ENCODE measurements at regions not wholly inside any gene's neighbourhood (a gene's known extent, or its start where the extent isn't known, plus 50 kb on each side); places are given as distances from the start of the nearest gene placed in this dataset.

DNA sequence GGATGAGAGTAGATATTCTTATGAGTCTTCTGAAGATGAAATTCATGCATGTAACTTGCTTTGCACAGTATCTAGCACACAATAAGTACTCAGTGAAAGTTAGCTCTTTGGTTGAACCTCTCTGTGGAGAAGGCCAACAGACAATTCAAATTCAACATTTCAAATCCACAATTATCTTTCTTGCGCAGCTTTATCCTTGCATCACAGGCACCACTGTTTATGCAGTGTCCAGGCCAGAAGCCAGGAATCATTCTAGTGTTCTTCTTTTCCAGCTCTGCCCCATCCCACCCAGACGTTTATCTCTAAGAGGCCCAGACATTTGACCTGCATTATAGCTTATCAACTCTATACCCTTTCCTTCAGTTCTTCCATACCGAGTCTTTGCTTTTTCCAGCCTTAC lies 254.7 kb upstream of the OBI1 start:
- no peaks in the 10 kb centered on the region for H4K20me1 ChIP-seq (ENCODE audit: insufficient read depth, low read length)
- H2AFZ ChIP-seq (ENCODE audit: low read length) = no peak overlapping the region
- H3K27ac ChIP-seq (ENCODE audit: low read depth, low read length, poor library complexity, severe bottlenecking) = no peak overlapping the region
- no peaks in the 10 kb centered on the region for H3K9me3 ChIP-seq (ENCODE audit: low read length)
- H3K4me2 ChIP-seq (ENCODE audit: low read length) = no peak overlapping the region
- TF ChIP-seq EZH2 (IDR thresholded peaks at IDR 0.05; ENCODE audit: borderline replicate concordance, low read length) = no peak
- TF ChIP-seq, protein P1, sequence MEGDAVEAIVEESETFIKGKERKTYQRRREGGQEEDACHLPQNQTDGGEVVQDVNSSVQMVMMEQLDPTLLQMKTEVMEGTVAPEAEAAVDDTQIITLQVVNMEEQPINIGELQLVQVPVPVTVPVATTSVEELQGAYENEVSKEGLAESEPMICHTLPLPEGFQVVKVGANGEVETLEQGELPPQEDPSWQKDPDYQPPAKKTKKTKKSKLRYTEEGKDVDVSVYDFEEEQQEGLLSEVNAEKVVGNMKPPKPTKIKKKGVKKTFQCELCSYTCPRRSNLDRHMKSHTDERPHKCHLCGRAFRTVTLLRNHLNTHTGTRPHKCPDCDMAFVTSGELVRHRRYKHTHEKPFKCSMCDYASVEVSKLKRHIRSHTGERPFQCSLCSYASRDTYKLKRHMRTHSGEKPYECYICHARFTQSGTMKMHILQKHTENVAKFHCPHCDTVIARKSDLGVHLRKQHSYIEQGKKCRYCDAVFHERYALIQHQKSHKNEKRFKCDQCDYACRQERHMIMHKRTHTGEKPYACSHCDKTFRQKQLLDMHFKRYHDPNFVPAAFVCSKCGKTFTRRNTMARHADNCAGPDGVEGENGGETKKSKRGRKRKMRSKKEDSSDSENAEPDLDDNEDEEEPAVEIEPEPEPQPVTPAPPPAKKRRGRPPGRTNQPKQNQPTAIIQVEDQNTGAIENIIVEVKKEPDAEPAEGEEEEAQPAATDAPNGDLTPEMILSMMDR (IDR thresholded peaks at IDR 0.05; ENCODE audit: low read length) = no peak
- H3K4me3 ChIP-seq (ENCODE audit: low read depth, low read length, poor library complexity, severe bottlenecking) = no peak overlapping the region
- H3K9me2 ChIP-seq (ENCODE audit: low read depth, low read length) = no peaks in the 10 kb centered on the region
- H3F3A ChIP-seq (ENCODE audit: insufficient read depth, low read length) = no peaks in the 10 kb centered on the region
- no peaks in the 10 kb centered on the region for H3K79me2 ChIP-seq (ENCODE audit: insufficient read depth, low read length)
- H3K4me1 ChIP-seq (ENCODE audit: insufficient read depth, low read length, severe bottlenecking) = no peaks in the 10 kb centered on the region
- H3K27me3 ChIP-seq (ENCODE audit: insufficient read depth, low read length) = no peaks in the 10 kb centered on the region
- H3K9ac ChIP-seq (ENCODE audit: low read length) = no peak overlapping the region
- no peaks in the 10 kb centered on the region for H3K36me3 ChIP-seq (ENCODE audit: insufficient read depth, low read length)

DNA sequence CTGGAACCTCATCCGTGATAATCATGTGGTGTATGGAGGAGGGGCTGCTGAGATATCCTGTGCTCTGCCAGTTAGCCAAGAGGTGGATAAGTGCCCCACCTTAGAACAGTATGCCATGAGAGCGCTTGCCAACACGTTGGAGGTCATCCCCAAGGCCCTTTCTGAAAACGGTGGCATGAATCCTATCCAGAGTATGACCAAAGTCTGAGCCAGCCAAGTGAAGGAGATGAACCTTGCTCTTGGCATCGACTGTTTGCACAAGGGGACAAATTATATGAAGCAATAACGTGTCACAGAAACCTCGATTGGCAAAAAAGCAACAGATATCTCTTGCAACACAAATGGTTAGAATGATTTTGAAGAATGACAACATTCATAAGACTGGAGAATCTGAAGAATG lies 251.2 kb upstream of the OBI1 start:
- Histone ChIP-seq H3F3A (ENCODE audit: insufficient read depth, low read length) (no peaks in the 10 kb centered on the region), H3K4me3 (ENCODE audit: low read depth, low read length, poor library complexity, severe bottlenecking) (no peak overlapping the region), H3K9me2 (ENCODE audit: low read depth, low read length) (no peaks in the 10 kb centered on the region), H3K4me1 (ENCODE audit: insufficient read depth, low read length, severe bottlenecking) (no peaks in the 10 kb centered on the region), H3K36me3 (ENCODE audit: insufficient read depth, low read length) (no peaks in the 10 kb centered on the region), H3K27me3 (ENCODE audit: insufficient read depth, low read length) (no peaks in the 10 kb centered on the region), H2AFZ (ENCODE audit: low read length) (no peak overlapping the region), H3K79me2 (ENCODE audit: insufficient read depth, low read length) (no peaks in the 10 kb centered on the region), H3K9me3 (ENCODE audit: low read length) (no peaks in the 10 kb centered on the region), H3K27ac (ENCODE audit: low read depth, low read length, poor library complexity, severe bottlenecking) (no peak overlapping the region), H3K9ac (ENCODE audit: low read length) (no peak overlapping the region), H4K20me1 (ENCODE audit: insufficient read depth, low read length) (no peaks in the 10 kb centered on the region), H3K4me2 (ENCODE audit: low read length) (no peak overlapping the region)
- TF ChIP-seq EZH2 (IDR thresholded peaks at IDR 0.05; ENCODE audit: borderline replicate concordance, low read length) = no peak
- TF ChIP-seq, protein P1 (IDR thresholded peaks at IDR 0.05; ENCODE audit: low read length) = no peak

DNA sequence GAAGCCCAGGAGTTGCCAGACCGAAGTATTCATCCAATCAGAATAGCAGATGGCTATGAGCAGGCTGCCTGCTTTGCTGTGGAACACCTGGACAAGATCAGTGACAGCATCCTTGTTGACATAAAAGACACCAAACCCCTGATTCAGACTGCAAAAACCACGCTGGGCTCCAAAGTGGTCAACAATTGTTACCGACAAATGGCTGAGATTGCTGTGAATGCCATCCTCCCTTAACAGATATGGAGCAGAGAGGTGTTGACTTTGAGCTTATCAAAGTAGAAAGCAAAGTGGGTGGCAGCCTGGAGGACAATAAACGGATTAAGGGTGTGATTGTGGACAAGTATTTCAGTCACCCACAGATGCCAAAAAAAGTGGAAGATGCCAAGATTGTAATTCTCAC lies 250.3 kb upstream of the OBI1 start:
- H3K9ac ChIP-seq (ENCODE audit: low read length) = no peak overlapping the region

More for the DNA sequence above, 250.3 kb upstream of the OBI1 start:
- no peaks in the 10 kb centered on the region for H4K20me1 ChIP-seq (ENCODE audit: insufficient read depth, low read length)
- H3K4me1 ChIP-seq (ENCODE audit: insufficient read depth, low read length, severe bottlenecking) = no peaks in the 10 kb centered on the region
- no peaks in the 10 kb centered on the region for H3K9me2 ChIP-seq (ENCODE audit: low read depth, low read length)
- H3K27ac ChIP-seq (ENCODE audit: low read depth, low read length, poor library complexity, severe bottlenecking) = no peak overlapping the region
- TF ChIP-seq, protein P1 (IDR thresholded peaks at IDR 0.05; ENCODE audit: low read length) = no peak
- no peak for TF ChIP-seq EZH2 (IDR thresholded peaks at IDR 0.05; ENCODE audit: borderline replicate concordance, low read length)
- H3K79me2 ChIP-seq (ENCODE audit: insufficient read depth, low read length) = no peaks in the 10 kb centered on the region
- H3K9me3 ChIP-seq (ENCODE audit: low read length) = no peaks in the 10 kb centered on the region
- no peaks in the 10 kb centered on the region for H3K36me3 ChIP-seq (ENCODE audit: insufficient read depth, low read length)
- no peak overlapping the region for H3K4me3 ChIP-seq (ENCODE audit: low read depth, low read length, poor library complexity, severe bottlenecking)
- no peak overlapping the region for H2AFZ ChIP-seq (ENCODE audit: low read length)
- H3K27me3 ChIP-seq (ENCODE audit: insufficient read depth, low read length) = no peaks in the 10 kb centered on the region
- H3K4me2 ChIP-seq (ENCODE audit: low read length) = no peak overlapping the region
- H3F3A ChIP-seq (ENCODE audit: insufficient read depth, low read length) = no peaks in the 10 kb centered on the region
